HEK293 (cell line): ENCODE measurements at regions not wholly inside any gene's neighbourhood (a gene's known extent, or its start where the extent isn't known, plus 50 kb on each side); places are given as distances from the start of the nearest gene placed in this dataset.
"Not testable (repeated sequence)": the region's sequence is repeated elsewhere in the genome, so short reads cannot be mapped to it uniquely, and the experiment has no call there.

Experiments used
- CTCF ChIA-PET: fragments of 350-600 bp; formaldehyde crosslinking; extraction: SDS; loops from one replicate; lab custom pipeline; 2021; ENCODE audit warnings: antibody characterized with exemption; lab: Yijun Ruan, JAX
- POLR2A ChIA-PET: fragments of 300-600 bp; formaldehyde crosslinking; extraction: SDS; loops from one replicate; lab custom pipeline; 2020; ENCODE audit warnings: antibody characterized with exemption, inconsistent platforms; lab: Yijun Ruan, JAX
- H3K27ac ChIP-seq: fragments of 200-500 bp; sonication (Bioruptor generic); 2 replicates; pipeline ENCODE4 v1.5.1; 2014; ENCODE audit warnings: low read depth, low read length, control low read depth, inconsistent platforms; ENCODE audit errors: extremely low read depth
- H3K36me3 ChIP-seq, 2 experiments: fragments of 200-500 bp in 1 of 2; sonication (Bioruptor generic) in 1 of 2; 1 replicate in 1 of 2; 2 replicates in 1 of 2; pipeline ENCODE4 v1.5.1; 2014 to 2017; ENCODE audit warnings: inconsistent platforms in 2 of 2, low read length in 2 of 2; ENCODE audit not compliant: control insufficient read depth in 2 of 2, insufficient read depth in 1 of 2
- H3K4me1 ChIP-seq: fragments of 200-500 bp; sonication (Bioruptor generic); 2 replicates; pipeline ENCODE4 v1.5.1; 2014; ENCODE audit warnings: mild to moderate bottlenecking, low read length, inconsistent platforms; ENCODE audit not compliant: control insufficient read depth, insufficient read depth
- H3K4me3 ChIP-seq: 2 replicates; pipeline ENCODE4 v1.5.1; 2011; ENCODE audit warnings: low read depth, mild to moderate bottlenecking, control low read depth, low read length, moderate library complexity
- H3K9me3 ChIP-seq: fragments of 200-500 bp; sonication (Bioruptor generic); 2 replicates; pipeline ENCODE4 v1.5.1; 2014; ENCODE audit warnings: low read depth, low read length, inconsistent platforms; ENCODE audit not compliant: control insufficient read depth, insufficient read depth
- EGR2 ChIP-seq: fragments of 450-650 bp; formaldehyde crosslinking; IDR thresholded peaks from 2 replicates; pipeline ENCODE4 v1.5.1; 2016; ENCODE audit warnings: low read depth, missing biosample characterization, missing genetic modification characterization
- FEZF1 ChIP-seq: fragments of 450-650 bp; formaldehyde crosslinking; IDR thresholded peaks from 2 replicates; pipeline ENCODE4 v1.5.1; 2016; ENCODE audit warnings: missing biosample characterization, missing genetic modification characterization
- KLF10 ChIP-seq: fragments of 450-650 bp; IDR thresholded peaks from 2 replicates; pipeline ENCODE4 v1.5.1; 2018; ENCODE audit warnings: missing biosample characterization, mild to moderate bottlenecking, missing genetic modification characterization
- KLF17 ChIP-seq: fragments of 450-650 bp; formaldehyde crosslinking; IDR thresholded peaks from 2 replicates; pipeline ENCODE4 v1.5.1; 2016; ENCODE audit warnings: missing biosample characterization, missing genetic modification characterization
- SETDB1 ChIP-seq: IDR thresholded peaks from one replicate; pipeline ENCODE4 v1.6.1; 2017; ENCODE audit warnings: mild to moderate bottlenecking, low read length, moderate library complexity, mixed read lengths; ENCODE audit not compliant: insufficient read length
- ZFHX2 ChIP-seq: fragments of 450-650 bp; formaldehyde crosslinking; conservative IDR thresholded peaks from 2 replicates; pipeline ENCODE4 v1.5.1; 2016; ENCODE audit warnings: missing biosample characterization, missing genetic modification characterization
- ZNF155 ChIP-seq: fragments of 450-650 bp; formaldehyde crosslinking; IDR thresholded peaks from 2 replicates; pipeline ENCODE4 v1.5.1; 2016; ENCODE audit warnings: missing biosample characterization, missing genetic modification characterization
- ZNF398 ChIP-seq: fragments of 450-650 bp; formaldehyde crosslinking; IDR thresholded peaks from 2 replicates; pipeline ENCODE4 v1.5.1; 2017; ENCODE audit warnings: missing biosample characterization, missing genetic modification characterization
- ZNF585B ChIP-seq: fragments of 450-650 bp; formaldehyde crosslinking; IDR thresholded peaks from 2 replicates; pipeline ENCODE4 v1.5.1; 2016; ENCODE audit warnings: missing biosample characterization, missing genetic modification characterization
- ZNF626 ChIP-seq: fragments of 450-650 bp; sonication (Bioruptor Pico); formaldehyde crosslinking; IDR thresholded peaks from 2 replicates; pipeline ENCODE4 v1.5.1; 2018; ENCODE audit warnings: missing biosample characterization, missing genetic modification characterization, inconsistent platforms
- ZNF768 ChIP-seq: fragments of 450-650 bp; formaldehyde crosslinking; IDR thresholded peaks from 2 replicates; pipeline ENCODE4 v1.5.1; 2018; ENCODE audit warnings: missing biosample characterization, mild to moderate bottlenecking, missing genetic modification characterization
- ZSCAN23 ChIP-seq: fragments of 450-650 bp; formaldehyde crosslinking; IDR thresholded peaks from 2 replicates; pipeline ENCODE4 v1.5.1; 2016; ENCODE audit warnings: missing biosample characterization, missing genetic modification characterization
- TF ChIP-seq, protein P1 (sequence below): sonication (generic); formaldehyde crosslinking; IDR thresholded peaks from 2 replicates; pipeline ENCODE4 v1.8.1; 2022; ENCODE audit warnings: mild to moderate bottlenecking, moderate library complexity, missing genetic modification reagents

DNA sequence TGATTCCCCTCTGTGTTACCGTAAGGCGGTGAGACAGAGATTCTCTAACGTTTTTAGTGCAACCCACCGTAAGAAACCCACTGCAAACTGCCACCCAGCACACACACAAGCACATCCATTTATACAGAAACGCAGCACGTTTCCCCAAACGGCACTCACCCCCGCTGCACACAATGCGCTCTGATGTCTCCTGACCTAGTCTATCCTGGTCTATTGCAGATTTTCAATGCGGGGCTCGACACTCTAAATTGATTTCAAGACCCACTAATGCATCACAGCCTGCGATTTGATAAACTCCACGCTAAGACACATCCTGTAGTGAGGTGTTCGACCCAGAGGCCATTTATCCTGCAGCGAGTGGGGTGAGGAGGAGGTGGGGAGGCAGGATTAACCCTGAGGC is 63.7 kb upstream of the SULF2 start:
- no peaks in the 10 kb centered on the region for H3K36me3 ChIP-seq
- no peaks in the 10 kb centered on the region for H3K4me1 ChIP-seq
- no peak overlapping the region for H3K27ac ChIP-seq
- CTCF ChIA-PET, result interaction anchor here (0.7 kb wide), 1 partner anchor 985 kb away, joined by 5 read pairs; no protein-coding TSS in a partner anchor
- no peaks in the 10 kb centered on the region for H3K9me3 ChIP-seq
- no peak overlapping the region for H3K4me3 ChIP-seq
- TF ChIP-seq ZNF155 (tag by site-specific recombination), result no peak
- no peak for TF ChIP-seq ZNF626 (tag by site-specific recombination)
- no peak for TF ChIP-seq ZSCAN23
- TF ChIP-seq, protein P1, sequence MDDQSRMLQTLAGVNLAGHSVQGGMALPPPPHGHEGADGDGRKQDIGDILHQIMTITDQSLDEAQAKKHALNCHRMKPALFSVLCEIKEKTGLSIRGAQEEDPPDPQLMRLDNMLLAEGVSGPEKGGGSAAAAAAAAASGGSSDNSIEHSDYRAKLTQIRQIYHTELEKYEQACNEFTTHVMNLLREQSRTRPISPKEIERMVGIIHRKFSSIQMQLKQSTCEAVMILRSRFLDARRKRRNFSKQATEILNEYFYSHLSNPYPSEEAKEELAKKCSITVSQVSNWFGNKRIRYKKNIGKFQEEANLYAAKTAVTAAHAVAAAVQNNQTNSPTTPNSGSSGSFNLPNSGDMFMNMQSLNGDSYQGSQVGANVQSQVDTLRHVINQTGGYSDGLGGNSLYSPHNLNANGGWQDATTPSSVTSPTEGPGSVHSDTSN (CRISPR knock-in tag), result no peak
- no peak for TF ChIP-seq SETDB1
- TF ChIP-seq ZNF585B (tag by site-specific recombination), result no peak
- TF ChIP-seq ZNF768, result no peak
- POLR2A ChIA-PET, result no interaction called here

DNA sequence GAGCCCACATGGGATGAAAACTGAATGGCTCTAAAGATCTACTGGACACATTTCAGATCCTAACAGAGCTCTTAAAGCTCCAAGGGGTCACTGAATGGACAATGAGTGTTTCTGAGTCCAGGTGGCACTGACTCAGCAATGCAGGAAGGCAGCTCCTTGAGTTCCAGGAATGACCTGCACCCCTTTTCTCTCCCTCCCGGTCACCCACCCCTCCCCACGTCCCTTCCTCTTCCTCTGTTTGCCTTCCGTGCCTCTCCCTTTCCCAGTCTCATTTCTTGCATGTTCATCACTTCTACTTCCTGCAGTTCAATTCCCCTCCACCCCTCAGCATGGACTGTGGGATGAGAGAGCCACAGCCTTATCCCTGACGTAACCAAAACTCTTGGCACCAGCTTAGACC is 63.3 kb upstream of the SULF2 start:
- H3K27ac ChIP-seq, H3K4me1 ChIP-seq, POLR2A ChIA-PET, H3K4me3 ChIP-seq, H3K36me3 ChIP-seq, H3K9me3 ChIP-seq: not testable (repeated sequence)
- CTCF ChIA-PET, result interaction anchor here (0.7 kb wide), 1 partner anchor 986 kb away, joined by 5 read pairs; no protein-coding TSS in a partner anchor

GRCh38 chr20:47847884-47848485 is 62.7 kb upstream of the SULF2 start:
- no peak for TF ChIP-seq KLF17 (tag by site-specific recombination)
- no peak for TF ChIP-seq FEZF1
- peak; percentile 87 for TF ChIP-seq ZFHX2 (tag by site-specific recombination)
- peak; percentile 87 for TF ChIP-seq EGR2
- TF ChIP-seq KLF10 (tag by site-specific recombination), result no peak
- TF ChIP-seq ZNF398 (tag by site-specific recombination), result peak; percentile 44
- no peaks in the 10 kb centered on the region for H3K4me1 ChIP-seq
- no peaks in the 10 kb centered on the region for H3K9me3 ChIP-seq
- H3K36me3 ChIP-seq, result no peaks in the 10 kb centered on the region
- H3K27ac ChIP-seq, result no peak overlapping the region
- no peak overlapping the region for H3K4me3 ChIP-seq
- CTCF ChIA-PET, result no interaction called here
- POLR2A ChIA-PET, result no interaction called here

DNA sequence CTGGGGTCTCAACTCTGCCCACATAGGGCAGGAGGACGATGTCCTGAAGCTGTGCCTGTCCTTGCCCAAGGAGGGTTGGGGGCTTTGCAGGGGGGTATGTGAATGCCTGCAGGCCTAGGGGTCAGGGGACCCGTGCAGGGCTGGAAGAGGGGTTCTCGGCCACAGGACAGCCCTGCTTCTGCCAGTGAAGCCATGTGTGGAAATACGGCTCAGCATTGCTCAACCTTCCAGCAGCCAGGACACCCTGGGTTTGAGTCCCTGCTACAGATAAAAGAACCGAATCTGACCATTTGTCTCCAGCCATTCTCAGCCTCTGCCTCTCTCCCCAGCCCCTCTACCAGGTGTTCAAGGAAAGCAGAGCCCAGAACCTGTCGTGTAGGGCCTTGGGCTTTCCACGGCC is 61.9 kb upstream of the SULF2 start:
- H3K4me3 ChIP-seq, H3K9me3 ChIP-seq, POLR2A ChIA-PET, H3K36me3 ChIP-seq, H3K4me1 ChIP-seq, CTCF ChIA-PET, H3K27ac ChIP-seq: not testable (repeated sequence)

GRCh38 chr20:47846651-47847050 is 61.4 kb upstream of the SULF2 start:
- CTCF ChIA-PET, H3K4me1 ChIP-seq, H3K27ac ChIP-seq, POLR2A ChIA-PET, H3K9me3 ChIP-seq, H3K4me3 ChIP-seq, H3K36me3 ChIP-seq: not testable (repeated sequence)

DNA sequence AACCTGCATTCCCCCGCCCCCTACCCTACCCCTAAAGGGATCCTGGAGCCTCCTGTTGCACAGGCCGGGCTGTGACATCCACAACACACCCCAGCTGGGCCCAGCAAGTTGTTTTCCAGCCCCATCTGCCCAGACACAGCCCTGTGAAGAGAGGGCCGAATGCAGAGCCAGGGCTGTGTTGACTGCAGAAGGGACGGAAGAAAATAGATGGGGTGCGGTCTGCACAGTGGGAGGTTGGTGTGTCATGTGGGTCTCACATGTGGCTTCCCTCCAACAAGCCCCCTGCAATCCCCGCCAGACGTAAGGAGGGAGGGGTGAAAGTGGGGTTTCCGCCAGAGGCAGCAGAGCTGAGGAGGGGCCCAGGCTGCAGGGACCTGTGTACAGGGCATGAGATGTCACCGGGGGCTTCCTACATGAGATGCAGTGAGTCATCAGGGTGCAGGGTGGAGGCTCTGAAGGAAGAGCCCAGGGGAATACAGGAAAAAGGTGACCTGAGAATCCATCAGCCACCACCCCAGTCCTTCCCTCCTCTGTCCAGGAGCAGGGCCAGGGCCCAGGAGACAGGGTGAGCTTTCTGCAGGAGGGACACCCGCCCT is 60.2 kb upstream of the SULF2 start:
- H3K9me3 ChIP-seq, CTCF ChIA-PET, H3K27ac ChIP-seq, H3K4me1 ChIP-seq, POLR2A ChIA-PET, H3K36me3 ChIP-seq, H3K4me3 ChIP-seq: not testable (repeated sequence)
